B cell (primary cell): ENCODE measurements at regions not wholly inside any gene's neighbourhood (a gene's known extent, or its start where the extent isn't known, plus 50 kb on each side); places are given as distances from the start of the nearest gene placed in this dataset.

Experiments
- EZH2 ChIP-seq: IDR thresholded peaks from 2 replicates; pipeline ENCODE4 v1.6.1; 2012; ENCODE audit warnings: borderline replicate concordance, low read depth, mild to moderate bottlenecking, moderate library complexity, low read length; ENCODE audit not compliant: insufficient read depth, poor library complexity, severe bottlenecking
- TF ChIP-seq, protein P1 (sequence below): fragments of 200-600 bp; IDR thresholded peaks from one replicate; pipeline ENCODE4 v1.8.0; 2022; ENCODE audit warnings: antibody characterized with exemption, mild to moderate bottlenecking

DNA sequence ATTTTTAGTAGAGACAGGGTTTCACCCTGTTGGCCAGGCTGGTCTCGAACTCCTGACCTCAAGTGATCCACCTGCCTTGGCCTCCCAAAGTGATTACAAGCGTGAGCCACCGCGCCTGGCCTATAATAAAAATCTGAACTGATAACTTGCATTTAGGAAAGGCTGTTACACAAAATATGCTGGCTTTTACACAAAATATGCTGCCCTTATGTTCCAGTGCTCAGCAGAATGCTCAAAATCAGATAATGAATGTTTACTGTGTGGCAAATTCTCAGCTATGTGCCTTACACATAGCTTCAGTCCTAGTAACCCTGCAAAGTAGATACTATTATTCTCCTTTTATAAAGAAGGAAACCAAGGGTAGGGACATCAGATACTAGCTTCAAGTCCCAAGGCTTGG lies 141.3 kb upstream of the MSX2 start:
- TF ChIP-seq EZH2, result no peak
- TF ChIP-seq, protein P1, sequence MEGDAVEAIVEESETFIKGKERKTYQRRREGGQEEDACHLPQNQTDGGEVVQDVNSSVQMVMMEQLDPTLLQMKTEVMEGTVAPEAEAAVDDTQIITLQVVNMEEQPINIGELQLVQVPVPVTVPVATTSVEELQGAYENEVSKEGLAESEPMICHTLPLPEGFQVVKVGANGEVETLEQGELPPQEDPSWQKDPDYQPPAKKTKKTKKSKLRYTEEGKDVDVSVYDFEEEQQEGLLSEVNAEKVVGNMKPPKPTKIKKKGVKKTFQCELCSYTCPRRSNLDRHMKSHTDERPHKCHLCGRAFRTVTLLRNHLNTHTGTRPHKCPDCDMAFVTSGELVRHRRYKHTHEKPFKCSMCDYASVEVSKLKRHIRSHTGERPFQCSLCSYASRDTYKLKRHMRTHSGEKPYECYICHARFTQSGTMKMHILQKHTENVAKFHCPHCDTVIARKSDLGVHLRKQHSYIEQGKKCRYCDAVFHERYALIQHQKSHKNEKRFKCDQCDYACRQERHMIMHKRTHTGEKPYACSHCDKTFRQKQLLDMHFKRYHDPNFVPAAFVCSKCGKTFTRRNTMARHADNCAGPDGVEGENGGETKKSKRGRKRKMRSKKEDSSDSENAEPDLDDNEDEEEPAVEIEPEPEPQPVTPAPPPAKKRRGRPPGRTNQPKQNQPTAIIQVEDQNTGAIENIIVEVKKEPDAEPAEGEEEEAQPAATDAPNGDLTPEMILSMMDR, result no peak
